ENCODE measurements at regions not wholly inside any gene's neighbourhood (a gene's known extent, or its start where the extent isn't known, plus 50 kb on each side); places are given as distances from the start of the nearest gene placed in this dataset.

DNA sequence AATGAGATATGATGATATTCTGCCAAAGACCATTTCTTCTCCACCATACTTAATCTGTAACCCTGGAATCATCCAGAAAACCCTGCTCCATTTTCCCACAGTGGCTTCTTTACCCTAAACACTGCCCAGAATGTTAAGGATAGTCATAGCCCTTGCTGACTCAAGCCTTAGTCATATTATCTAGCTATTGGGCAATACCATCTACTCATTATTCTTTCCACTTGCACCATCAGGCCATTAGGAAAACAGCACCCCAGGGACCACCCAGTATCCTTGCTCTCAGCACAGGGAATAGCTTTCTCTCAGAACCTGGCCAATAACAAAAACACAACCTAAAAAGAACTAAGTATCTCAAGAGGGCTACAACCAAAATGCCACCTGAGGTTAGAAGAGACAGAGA is 445.7 kb upstream of the SLC14A2 start:
- peak; percentile 21 for DNase-seq

- DNase-seq = no peak
These were observed 443.5 kb upstream of the SLC14A2 start for GRCh38 chr18:45171679-45172191.

DNA sequence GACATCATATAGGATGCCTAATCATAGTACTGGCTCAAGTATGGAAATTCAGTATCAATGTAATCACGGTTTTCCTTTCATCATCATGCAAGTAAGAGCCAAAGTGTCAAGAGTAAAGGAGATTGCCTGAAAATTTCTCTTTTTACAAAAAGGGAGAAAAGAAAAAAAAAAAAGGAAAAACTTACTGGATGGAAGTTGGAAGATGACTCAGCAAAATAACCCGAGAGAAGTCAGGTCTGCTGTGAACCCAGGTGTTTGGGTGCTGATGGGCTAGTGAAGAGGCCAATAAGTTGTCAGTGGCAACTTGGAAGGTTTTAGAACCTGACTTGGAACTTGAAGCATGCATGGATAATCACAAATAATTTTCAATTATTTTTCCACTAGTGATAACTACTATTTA is 441.9 kb upstream of the SLC14A2 start:
- DNase-seq = no peak

DNA sequence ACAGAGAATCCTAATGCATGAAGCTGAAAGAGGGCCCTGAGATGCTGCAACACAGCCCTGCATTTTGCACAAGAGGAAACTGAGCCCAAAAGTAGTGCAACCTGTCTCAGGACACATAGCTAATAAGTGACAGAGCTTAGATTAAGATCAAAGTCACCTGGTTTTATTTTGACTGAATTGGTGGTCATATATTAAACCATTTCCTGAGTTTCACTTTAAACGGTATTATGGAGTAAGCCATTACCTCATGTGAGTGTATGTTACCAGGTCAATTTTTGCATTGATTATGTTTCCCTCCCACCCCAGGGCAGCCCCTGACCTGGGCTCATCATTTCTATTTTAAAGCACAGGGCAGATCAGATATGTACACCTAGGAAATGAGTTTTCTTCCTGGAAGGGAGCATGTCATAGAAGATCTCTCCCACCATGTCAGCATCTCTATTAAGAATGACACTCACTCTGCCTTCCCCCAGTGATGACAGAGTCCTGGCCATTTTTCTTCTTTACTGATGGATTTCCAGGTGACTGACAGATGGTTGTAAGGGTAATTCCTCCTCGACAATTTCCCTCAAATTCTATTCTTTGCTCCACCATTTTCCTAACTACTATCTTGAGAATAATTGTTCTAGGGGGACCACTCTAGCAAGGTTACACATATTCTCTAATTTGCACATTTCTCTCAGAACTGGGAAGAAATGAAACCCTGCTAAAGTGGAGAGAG is 441.3 kb upstream of the SLC14A2 start:
- no peak for DNase-seq

GRCh38 chr18:45174629-45175136 is 440.6 kb upstream of the SLC14A2 start:
- DNase-seq = no peak

DNA sequence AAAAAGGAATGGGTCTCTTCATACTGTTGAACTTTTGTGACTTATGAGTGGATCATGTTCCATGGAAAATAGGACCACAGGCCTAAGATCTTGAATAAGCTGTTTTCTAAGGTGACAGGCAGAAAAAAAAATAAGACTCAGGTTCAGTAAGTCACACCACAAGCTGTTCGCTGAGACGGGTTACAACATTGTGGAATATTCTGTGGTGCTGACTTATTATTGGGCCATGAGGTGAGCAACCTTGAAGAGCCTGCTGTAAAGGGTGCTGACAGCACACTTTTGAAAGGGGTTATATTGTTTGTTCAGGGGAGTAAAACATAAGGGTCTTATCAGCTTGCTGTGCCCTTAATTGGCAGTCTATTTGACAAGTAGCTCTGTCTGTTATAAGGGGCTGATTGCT is 439.8 kb upstream of the SLC14A2 start:
- no peak for DNase-seq

GRCh38 chr18:45186832-45187231 is 428.4 kb upstream of the SLC14A2 start:
- no peak for DNase-seq

GRCh38 chr18:45191795-45192194 is 423.5 kb upstream of the SLC14A2 start:
- no peak for DNase-seq

- DNase-seq = no peak
These were observed 417.7 kb upstream of the SLC14A2 start for GRCh38 chr18:45197526-45197970.

DNA sequence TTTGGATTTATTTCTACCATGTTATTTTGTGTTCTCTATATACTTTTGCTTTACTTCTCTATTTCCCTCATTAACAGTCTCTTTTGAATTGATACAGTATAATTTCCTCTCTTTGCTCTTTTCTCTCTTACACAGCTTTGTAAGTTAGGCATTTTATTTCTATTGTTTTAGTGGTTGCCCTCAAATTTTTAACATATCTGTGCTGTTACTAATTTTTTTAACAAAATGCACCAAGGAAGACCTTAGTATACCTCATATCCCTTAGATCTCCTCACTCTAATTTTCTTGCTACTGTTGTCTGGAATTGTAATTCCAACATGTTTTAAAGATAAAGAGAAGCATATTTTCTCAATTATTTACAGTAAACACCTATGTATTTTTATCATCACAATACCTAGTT is 416.8 kb upstream of the SLC14A2 start:
- DNase-seq = no peak

DNA sequence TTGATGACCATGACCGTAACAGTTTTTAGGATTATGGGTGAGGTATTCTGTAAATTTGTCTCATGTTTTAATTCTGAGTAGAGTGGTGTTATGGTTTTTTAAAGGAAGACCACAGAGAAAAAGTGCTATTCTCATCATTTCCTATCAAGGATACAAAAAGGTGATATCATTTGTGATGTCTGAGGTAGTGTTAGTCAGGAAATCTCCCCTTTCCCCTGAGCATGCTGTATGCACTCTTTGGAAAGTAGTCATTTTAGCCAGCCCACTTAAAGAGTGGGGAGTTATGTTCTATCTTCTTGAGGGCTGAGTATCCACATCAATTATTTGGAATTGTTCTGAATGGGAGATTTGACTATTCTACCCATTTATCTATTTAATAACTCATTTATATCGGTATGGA is 414.2 kb upstream of the SLC14A2 start:
- DNase-seq = no peak

- no peak for DNase-seq
These were observed 413.8 kb upstream of the SLC14A2 start for GRCh38 chr18:45201489-45201888.

- DNase-seq = no peak
These were observed 413.2 kb upstream of the SLC14A2 start for GRCh38 chr18:45202061-45202460.

- no peak for DNase-seq
These were observed 411.6 kb upstream of the SLC14A2 start for GRCh38 chr18:45203677-45204076.

- DNase-seq = no peak
These were observed 407.9 kb upstream of the SLC14A2 start for GRCh38 chr18:45207328-45207727.

- DNase-seq = no peak
These were observed 407.1 kb upstream of the SLC14A2 start for GRCh38 chr18:45208164-45208563.

GRCh38 chr18:45212181-45213039 is 402.9 kb upstream of the SLC14A2 start:
- DNase-seq = peak; percentile 15

GRCh38 chr18:45213040-45213333 is 402.3 kb upstream of the SLC14A2 start:
- DNase-seq = no peak

GRCh38 chr18:45218436-45218835 is 396.8 kb upstream of the SLC14A2 start:
- DNase-seq = no peak

GRCh38 chr18:45221363-45221762 is 393.9 kb upstream of the SLC14A2 start:
- peak; percentile 11 for DNase-seq

- DNase-seq = no peak
These were observed 393.1 kb upstream of the SLC14A2 start for GRCh38 chr18:45222180-45222579.

- DNase-seq = no peak
These were observed 388.1 kb upstream of the SLC14A2 start for GRCh38 chr18:45227001-45227742.

DNA sequence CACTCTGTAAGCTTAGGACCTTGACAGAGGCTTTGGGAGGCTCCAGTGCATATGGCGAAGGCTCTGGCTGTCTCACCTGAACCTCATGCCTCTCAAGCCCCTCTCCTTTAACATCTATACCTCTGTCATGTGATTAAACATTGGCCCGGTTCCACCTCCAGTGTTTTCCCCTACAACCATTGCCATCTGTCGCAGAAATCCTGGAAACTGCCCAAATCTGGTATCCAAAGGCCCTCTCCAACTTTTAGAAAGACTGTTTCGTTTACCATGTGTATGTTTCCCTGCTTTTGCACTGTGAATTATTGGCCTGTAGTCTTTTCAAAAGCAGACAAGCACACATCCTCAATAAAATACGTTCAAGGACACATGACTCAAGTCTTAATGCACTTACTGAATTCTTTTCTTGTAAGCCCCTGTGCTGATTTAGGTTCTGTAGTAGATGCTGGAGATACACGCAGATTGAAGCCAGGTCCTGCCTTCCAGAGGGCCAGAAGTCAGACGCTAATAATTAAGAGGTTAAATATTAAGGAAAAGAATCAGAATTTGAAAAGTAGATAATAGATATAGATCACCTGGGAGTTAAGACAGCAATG is 386.4 kb upstream of the SLC14A2 start:
- DNase-seq = no peak
